Esophagus (tissue), 2 donors: ENCODE measurements at regions not wholly inside any gene's neighbourhood (a gene's known extent, or its start where the extent isn't known, plus 50 kb on each side); places are given as distances from the start of the nearest gene placed in this dataset.

ENCODE experiments used
- H3K27ac ChIP-seq, 2 donors: one replicate each; pipeline ENCODE4 v1.5.1; 2013; ENCODE audit warnings: low read depth in 2 of 2, mild to moderate bottlenecking in 2 of 2, inconsistent platforms in 1 of 2, low read length in 1 of 2, moderate library complexity in 1 of 2
- H3K27me3 ChIP-seq, 2 donors: one replicate each; pipeline ENCODE4 v1.6.1; 2013; ENCODE audit warnings: low read length in 2 of 2, control low read depth in 1 of 2, mild to moderate bottlenecking in 1 of 2; ENCODE audit not compliant: insufficient read depth in 2 of 2, control insufficient read depth in 1 of 2
- H3K36me3 ChIP-seq, 2 donors: one replicate each; pipeline ENCODE4 v1.6.1; 2013; ENCODE audit warnings: low read length in 1 of 2; ENCODE audit not compliant: control insufficient read depth in 2 of 2, insufficient read depth in 2 of 2
- H3K4me1 ChIP-seq, 2 donors: one replicate each; pipeline ENCODE4 v1.6.1; 2013; ENCODE audit warnings: low read length in 1 of 2; ENCODE audit not compliant: control insufficient read depth in 2 of 2, insufficient read depth in 2 of 2
- H3K4me3 ChIP-seq, 2 donors: one replicate each; pipeline ENCODE4 v1.5.1; 2013; ENCODE audit warnings: low read length in 2 of 2, mild to moderate bottlenecking in 2 of 2, low read depth in 1 of 2, moderate library complexity in 1 of 2
- H3K9me3 ChIP-seq, 2 donors: one replicate each; pipeline ENCODE4 v1.6.1; 2013; ENCODE audit warnings: mild to moderate bottlenecking in 2 of 2, low read depth in 1 of 2, low read length in 1 of 2, moderate library complexity in 1 of 2; ENCODE audit not compliant: control insufficient read depth in 2 of 2, insufficient read depth in 1 of 2
- WGBS, 2 donors: extraction: QIAGEN DNeasy Blood & Tissue Kit; methylation state at CpG; one replicate each; pipeline ENCODE4 v1.1.7; 2013; 5-methylcytosine and 5-hydroxymethylcytosine counted together
- donor health status: healthy with polysubstance abuse.
- donor health status: Bipolar disorder and iron deficiency.

GRCh38 chr20:61185181-61185580 is 66.9 kb upstream of the CDH4 start:
- Histone ChIP-seq H3K27me3 (no peaks in the 10 kb centered on the region), H3K27ac (no peak overlapping the region), H3K36me3 (no peaks in the 10 kb centered on the region), H3K4me1 (no peaks in the 10 kb centered on the region), H3K4me3 (no peak overlapping the region), H3K9me3 (no peaks in the 10 kb centered on the region)
- WGBS, 2 donors, result 72 to 73% methylated on average over 7 of the region's 7 CpGs

- H3K27me3 ChIP-seq, result peaks cover 0 to under 1% of the 10 kb centered on the region in 2 donors
- H3K4me3 ChIP-seq, result no peak overlapping the region
- no peaks in the 10 kb centered on the region for H3K4me1 ChIP-seq
- no peaks in the 10 kb centered on the region for H3K36me3 ChIP-seq
- H3K27ac ChIP-seq, result no peak overlapping the region
- H3K9me3 ChIP-seq, result no peaks in the 10 kb centered on the region
- 46 to 48% methylated on average over 12 of the region's 12 CpGs for whole genome bisulfite sequencing, 2 donors
Observed at GRCh38 chr20:61185841-61186601, 66.0 kb upstream of the CDH4 start.

GRCh38 chr20:61186771-61187472 is 65.1 kb upstream of the CDH4 start:
- Histone ChIP-seq H3K4me3 (no peak overlapping the region), H3K27me3 (peaks cover 0 to 2% of the 10 kb centered on the region in 2 donors), H3K4me1 (no peaks in the 10 kb centered on the region), H3K27ac (no peak overlapping the region), H3K36me3 (no peaks in the 10 kb centered on the region), H3K9me3 (no peaks in the 10 kb centered on the region)
- WGBS, 2 donors, result 78% methylated on average over 11 of the region's 11 CpGs

GRCh38 chr20:61189534-61189933 is 62.5 kb upstream of the CDH4 start:
- H3K27ac ChIP-seq, result no peak overlapping the region
- H3K9me3 ChIP-seq, result peaks cover 0 to 2% of the 10 kb centered on the region in 2 donors
- peaks cover 0 to 2% of the 10 kb centered on the region in 2 donors for H3K27me3 ChIP-seq
- no peak overlapping the region for H3K4me3 ChIP-seq
- no peaks in the 10 kb centered on the region for H3K36me3 ChIP-seq
- 68 to 69% methylated on average over 1 of the region's 1 CpG for WGBS, 2 donors
- no peaks in the 10 kb centered on the region for H3K4me1 ChIP-seq

GRCh38 chr20:61191096-61191495 is 61.0 kb upstream of the CDH4 start:
- Histone ChIP-seq H3K9me3 (peaks cover 0 to 2% of the 10 kb centered on the region in 2 donors), H3K36me3 (no peaks in the 10 kb centered on the region), H3K27ac (no peak overlapping the region), H3K27me3 (peaks cover 0 to 2% of the 10 kb centered on the region in 2 donors), H3K4me1 (no peaks in the 10 kb centered on the region), H3K4me3 (no peak overlapping the region)
- 89 to 90% methylated on average over 9 of the region's 9 CpGs for WGBS, 2 donors

- Histone ChIP-seq H3K27me3 (peaks cover 0 to 2% of the 10 kb centered on the region in 2 donors), H3K4me1 (no peaks in the 10 kb centered on the region), H3K36me3 (no peaks in the 10 kb centered on the region), H3K27ac (no peak overlapping the region), H3K4me3 (no peak overlapping the region), H3K9me3 (peaks cover 0 to 7% of the 10 kb centered on the region in 2 donors)
- WGBS, 2 donors, result 54 to 57% methylated on average over 10 of the region's 10 CpGs
Observed at GRCh38 chr20:61192337-61192950, 59.6 kb upstream of the CDH4 start.

- Histone ChIP-seq H3K36me3 (no peaks in the 10 kb centered on the region), H3K27ac (no peak overlapping the region), H3K27me3 (peaks cover 0 to 2% of the 10 kb centered on the region in 2 donors), H3K9me3 (peaks cover 0 to 7% of the 10 kb centered on the region in 2 donors), H3K4me3 (no peak overlapping the region), H3K4me1 (no peaks in the 10 kb centered on the region)
- 85% methylated on average over 14 to 15 of the region's 15 CpGs for WGBS, 2 donors
Observed at GRCh38 chr20:61193164-61193563, 58.9 kb upstream of the CDH4 start.
